Ishikawa (cell line): ENCODE measurements at regions not wholly inside any gene's neighbourhood (a gene's known extent, or its start where the extent isn't known, plus 50 kb on each side); places are given as distances from the start of the nearest gene placed in this dataset.

Experiments
- CEBPB ChIP-seq: IDR thresholded peaks from 2 replicates; pipeline ENCODE4 v1.6.1; 2012
- CREB1 ChIP-seq: IDR thresholded peaks from 2 replicates; pipeline ENCODE4 v1.6.1; 2012; ENCODE audit warnings: low read depth
- EGR1 ChIP-seq: IDR thresholded peaks from 2 replicates; pipeline ENCODE4 v1.6.1; 2012
- EP300 ChIP-seq: IDR thresholded peaks from 2 replicates; pipeline ENCODE4 v1.6.1; 2012; ENCODE audit warnings: borderline replicate concordance
- FOXM1 ChIP-seq: IDR thresholded peaks from 2 replicates; pipeline ENCODE4 v1.6.1; 2012; ENCODE audit warnings: low read depth, borderline replicate concordance
- MAX ChIP-seq: IDR thresholded peaks from 2 replicates; pipeline ENCODE4 v1.6.1; 2012
- NFIC ChIP-seq: IDR thresholded peaks from 2 replicates; pipeline ENCODE4 v1.6.1; 2012
- RAD21 ChIP-seq: IDR thresholded peaks from 2 replicates; pipeline ENCODE4 v1.6.1; 2012; ENCODE audit warnings: low read depth
- REST ChIP-seq: IDR thresholded peaks from 2 replicates; pipeline ENCODE4 v1.6.1; 2012; ENCODE audit warnings: low read depth, mild to moderate bottlenecking
- TAF1 ChIP-seq: IDR thresholded peaks from 2 replicates; pipeline ENCODE4 v1.6.1; 2012; ENCODE audit warnings: low read depth, mild to moderate bottlenecking
- TCF12 ChIP-seq: IDR thresholded peaks from 2 replicates; pipeline ENCODE4 v1.6.1; 2012; ENCODE audit warnings: low read depth
- TEAD4 ChIP-seq: IDR thresholded peaks from 2 replicates; pipeline ENCODE4 v1.6.1; 2012
- USF1 ChIP-seq: IDR thresholded peaks from 2 replicates; pipeline ENCODE4 v1.6.1; 2012
- YY1 ChIP-seq: IDR thresholded peaks from 2 replicates; pipeline ENCODE4 v1.6.1; 2012; ENCODE audit warnings: low read depth
- ZBTB7A ChIP-seq: IDR thresholded peaks from 2 replicates; pipeline ENCODE4 v1.6.1; 2012; ENCODE audit warnings: low read depth

- TF ChIP-seq CREB1: no peak
- no peak for TF ChIP-seq CEBPB
- TF ChIP-seq TAF1: no peak
- TF ChIP-seq REST: peak; percentile 59; the same call in 1 of the 2 replicates
These were observed 463.5 kb downstream of the KCTD16 start for GRCh38 chr5:144634138-144634537.

- TF ChIP-seq EP300: no peak
- TF ChIP-seq ZBTB7A: no peak
- no peak for TF ChIP-seq FOXM1
- no peak for TF ChIP-seq EGR1
- no peak for TF ChIP-seq TAF1
- no peak for TF ChIP-seq MAX
- TF ChIP-seq CREB1: no peak
- TF ChIP-seq NFIC: no peak
- no peak for TF ChIP-seq YY1
- TF ChIP-seq TEAD4: no peak
- TF ChIP-seq CEBPB: no peak
- TF ChIP-seq REST: no peak
- TF ChIP-seq TCF12: no peak
- no peak for TF ChIP-seq RAD21
These were observed 427.9 kb downstream of the KCTD16 start for GRCh38 chr5:144598451-144599068.

- TF ChIP-seq USF1: no peak
- TF ChIP-seq YY1: no peak
- TF ChIP-seq MAX: no peak
- no peak for TF ChIP-seq REST
- no peak for TF ChIP-seq EP300
- TF ChIP-seq RAD21: no peak
- no peak for TF ChIP-seq FOXM1
- no peak for TF ChIP-seq NFIC
- TF ChIP-seq CREB1: no peak
- no peak for TF ChIP-seq TEAD4
- TF ChIP-seq TAF1: no peak
- no peak for TF ChIP-seq EGR1
- no peak for TF ChIP-seq CEBPB
- TF ChIP-seq TCF12: no peak
- no peak for TF ChIP-seq ZBTB7A
These were observed 425.8 kb downstream of the KCTD16 start for GRCh38 chr5:144596517-144596916.

- TF ChIP-seq YY1 (no peak), MAX (no peak), TCF12 (no peak), EGR1 (no peak), FOXM1 (no peak), ZBTB7A (no peak), RAD21 (no peak), TAF1 (no peak), CREB1 (no peak), CEBPB (no peak), USF1 (no peak), EP300 (no peak), REST (no peak), NFIC (no peak), TEAD4 (no peak)
These were observed 424.2 kb downstream of the KCTD16 start for GRCh38 chr5:144594919-144595318.
